ENCODE measurements at regions not wholly inside any gene's neighbourhood (a gene's known extent, or its start where the extent isn't known, plus 50 kb on each side); places are given as distances from the start of the nearest gene placed in this dataset.

DNA sequence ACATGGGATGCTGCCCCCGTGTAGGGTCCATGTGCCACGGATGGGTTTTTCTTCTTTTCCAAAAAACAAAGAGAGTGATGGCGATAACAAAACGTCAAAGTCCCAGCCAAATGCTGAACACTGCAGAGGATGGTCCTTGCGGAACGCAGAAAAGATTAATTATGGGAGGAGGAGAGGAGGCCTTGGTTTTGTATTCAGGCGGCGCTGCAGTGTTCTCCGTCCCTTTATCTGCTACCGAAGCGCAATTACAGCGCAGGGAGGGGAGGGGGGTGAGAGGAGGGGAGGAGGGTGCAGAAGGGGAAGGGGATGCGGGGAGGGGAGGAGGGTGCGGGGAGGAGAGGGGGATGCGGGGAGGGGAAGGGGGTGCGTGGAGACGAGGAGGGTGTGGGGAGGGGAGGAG is 131.8 kb upstream of the PRKCQ start:
- Histone ChIP-seq H3K27me3 (ENCODE audit: insufficient read depth, low read length) (no peaks in the 10 kb centered on the region), H2BK120ac (ENCODE audit: low read depth, low read length, poor library complexity, severe bottlenecking) (no peak overlapping the region), H3K23ac (ENCODE audit: insufficient read length, low read depth, low read length) (no peak overlapping the region), H4K20me1 (ENCODE audit: control insufficient read depth, insufficient read depth, insufficient read length) (no peaks in the 10 kb centered on the region), H4K5ac (ENCODE audit: insufficient read length, low read depth, low read length) (no peak overlapping the region), H3K56ac (ENCODE audit: insufficient read length, low read depth, low read length) (no peak overlapping the region), H2BK15ac (ENCODE audit: low read depth, low read length) (no peak overlapping the region), H2BK20ac (ENCODE audit: low read depth, low read length, poor library complexity, severe bottlenecking) (no peak overlapping the region), H2BK5ac (ENCODE audit: insufficient read length, low read length) (no peak overlapping the region), H2BK12ac (ENCODE audit: insufficient read length, low read depth, low read length) (no peak overlapping the region), H3K9ac (ENCODE audit: extremely low read depth, insufficient read length, low read length) (no peak overlapping the region), H4K8ac (replicated peaks; ENCODE audit: insufficient read length, low read depth, low read length) (no peak overlapping the region), H3K79me2 (ENCODE audit: insufficient read depth, low read length) (no peaks in the 10 kb centered on the region), H3K23me2 (ENCODE audit: insufficient read length, low read depth, low read length, poor library complexity, severe bottlenecking) (no peaks in the 10 kb centered on the region), H3K27ac (ENCODE audit: insufficient read length, low read depth, low read length) (no peak overlapping the region), H3K4me2 (ENCODE audit: insufficient read depth, insufficient read length, low read length) (no peak overlapping the region), H3K14ac (ENCODE audit: insufficient read depth, low read length) (no peak overlapping the region), H3K4me1 (ENCODE audit: insufficient read depth, low read length) (peaks cover 2% of the 10 kb centered on the region; the same call in 1 of the 2 replicates), H3K79me1 (ENCODE audit: insufficient read depth, low read depth, low read length, poor library complexity, severe bottlenecking) (no peaks in the 10 kb centered on the region), H2AK5ac (ENCODE audit: insufficient read length, low read length) (no peak overlapping the region), H3K18ac (ENCODE audit: insufficient read length, low read depth, low read length) (no peak overlapping the region), H3K9me3 (ENCODE audit: control insufficient read depth, low read depth, low read length) (no peaks in the 10 kb centered on the region), H3K4ac (ENCODE audit: low read depth, low read length) (no peak overlapping the region), H3T11ph (ENCODE audit: low read length) (no peak overlapping the region), H4K91ac (ENCODE audit: insufficient read length, low read depth, low read length) (no peak overlapping the region), H2AFZ (ENCODE audit: low read length) (no peak overlapping the region)
- peaks cover 10 to 11% of the 10 kb centered on the region in 2 experiments for H3K4me1 Mint-ChIP-seq
- TF ChIP-seq, protein P1, sequence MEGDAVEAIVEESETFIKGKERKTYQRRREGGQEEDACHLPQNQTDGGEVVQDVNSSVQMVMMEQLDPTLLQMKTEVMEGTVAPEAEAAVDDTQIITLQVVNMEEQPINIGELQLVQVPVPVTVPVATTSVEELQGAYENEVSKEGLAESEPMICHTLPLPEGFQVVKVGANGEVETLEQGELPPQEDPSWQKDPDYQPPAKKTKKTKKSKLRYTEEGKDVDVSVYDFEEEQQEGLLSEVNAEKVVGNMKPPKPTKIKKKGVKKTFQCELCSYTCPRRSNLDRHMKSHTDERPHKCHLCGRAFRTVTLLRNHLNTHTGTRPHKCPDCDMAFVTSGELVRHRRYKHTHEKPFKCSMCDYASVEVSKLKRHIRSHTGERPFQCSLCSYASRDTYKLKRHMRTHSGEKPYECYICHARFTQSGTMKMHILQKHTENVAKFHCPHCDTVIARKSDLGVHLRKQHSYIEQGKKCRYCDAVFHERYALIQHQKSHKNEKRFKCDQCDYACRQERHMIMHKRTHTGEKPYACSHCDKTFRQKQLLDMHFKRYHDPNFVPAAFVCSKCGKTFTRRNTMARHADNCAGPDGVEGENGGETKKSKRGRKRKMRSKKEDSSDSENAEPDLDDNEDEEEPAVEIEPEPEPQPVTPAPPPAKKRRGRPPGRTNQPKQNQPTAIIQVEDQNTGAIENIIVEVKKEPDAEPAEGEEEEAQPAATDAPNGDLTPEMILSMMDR (conservative IDR thresholded peaks at IDR 0.05), result no peak
- H3K36me3 Mint-ChIP-seq (ENCODE audit: insufficient read depth in 1 of 3, low read depth in 3 of 3), result no peaks in the 10 kb centered on the region
- no peaks in the 10 kb centered on the region for H3K9me3 Mint-ChIP-seq
- H3K27ac Mint-ChIP-seq, result no peak overlapping the region; a peak in 1 of 7 replicates
- DNase-seq, result no peak
- H3K4me3 Mint-ChIP-seq, result no peak overlapping the region
- H3K27me3 Mint-ChIP-seq (ENCODE audit: low read depth), result peaks cover 2% of the 10 kb centered on the region
- WGBS (ENCODE audit: extremely low coverage, insufficient read length, low lambda C conversion rate), result 100% methylated on average over 5 of the region's 17 CpGs

Measured in H9 (cell line).